ENCODE measurements at regions not wholly inside any gene's neighbourhood (a gene's known extent, or its start where the extent isn't known, plus 50 kb on each side); places are given as distances from the start of the nearest gene placed in this dataset.

DNA sequence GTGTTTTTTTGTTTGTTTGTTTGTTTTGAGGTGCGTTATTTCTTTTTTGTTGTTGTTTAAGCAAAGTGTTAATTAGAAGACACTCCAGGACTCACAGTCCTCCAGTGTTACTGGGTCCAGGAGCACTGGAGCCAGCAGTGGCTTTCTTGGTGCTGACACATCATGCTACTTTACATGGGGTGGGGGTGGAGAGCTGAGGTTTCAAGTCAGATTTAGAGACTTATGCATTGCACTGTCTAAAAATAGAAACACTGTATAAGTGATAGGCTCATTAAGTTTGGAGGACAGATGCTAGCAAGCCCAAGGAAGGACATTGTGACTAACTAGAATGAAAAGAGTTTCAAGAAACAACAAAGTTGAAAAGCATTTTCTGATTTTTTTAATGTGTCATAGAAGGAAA lies 2209.2 kb downstream of the MAT2B start:
- Histone ChIP-seq H3K4me2 (ENCODE audit: insufficient read depth, low read length) (no peak overlapping the region), H3K27ac (ENCODE audit: insufficient read depth, low read depth, low read length) (no peak overlapping the region), H3K9ac (replicated peaks; ENCODE audit: extremely low read depth, insufficient read depth, low read length) (no peak overlapping the region), H3K27me3 (ENCODE audit: control insufficient read depth in 2 of 2, insufficient read depth in 2 of 2, low read length in 2 of 2) (no peaks in the 10 kb centered on the region), H3K4me1 (ENCODE audit: control insufficient read depth, extremely low read depth, insufficient read depth, low read length) (no peaks in the 10 kb centered on the region), H3K9me3 (replicated peaks; ENCODE audit: control insufficient read depth, insufficient read depth, low read length) (no peaks in the 10 kb centered on the region), H4K20me1 (replicated peaks; ENCODE audit: control insufficient read depth, extremely low read depth, insufficient read depth, low read length) (no peaks in the 10 kb centered on the region), H3K36me3 (ENCODE audit: control insufficient read depth in 2 of 2, extremely low read depth in 1 of 2, insufficient read depth in 2 of 2, low read length in 2 of 2) (no peaks in the 10 kb centered on the region), H3K4me3 (replicated peaks in 1 of 3; ENCODE audit: insufficient read depth in 1 of 3, low read depth in 1 of 3, low read length in 3 of 3) (no peak overlapping the region), H3K9me1 (replicated peaks; ENCODE audit: control insufficient read depth, extremely low read depth, insufficient read depth, low read length) (no peaks in the 10 kb centered on the region), H2AFZ (ENCODE audit: low read depth, low read length) (no peak overlapping the region), H3K79me2 (ENCODE audit: control insufficient read depth, insufficient read depth, low read length) (no peaks in the 10 kb centered on the region)
- ChIA-PET POLR2A (no interaction called here), CTCF (no interaction called here)
- dilution Hi-C loops (cut with MboI; ENCODE audit: extremely low pct_ligation_motif_present, low sequenced_read_pairs) (no loop called here), intact Hi-C loops (cut with micrococcal nuclease) (no loop called here)
- no peak for DNase-seq (ENCODE audit: low read depth, low spot score)
- TF ChIP-seq, protein P1, sequence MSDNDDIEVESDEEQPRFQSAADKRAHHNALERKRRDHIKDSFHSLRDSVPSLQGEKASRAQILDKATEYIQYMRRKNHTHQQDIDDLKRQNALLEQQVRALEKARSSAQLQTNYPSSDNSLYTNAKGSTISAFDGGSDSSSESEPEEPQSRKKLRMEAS (IDR thresholded peaks at IDR 0.05; ENCODE audit: insufficient read depth, insufficient read length): no peak
- TF ChIP-seq POLR2AphosphoS5 (IDR thresholded peaks at IDR 0.05; ENCODE audit: insufficient read depth, low read depth, low read length) (no peak), MYC (IDR thresholded peaks at IDR 0.05; ENCODE audit: low read depth, low read length) (no peak), POLR2A (IDR thresholded peaks at IDR 0.05; ENCODE audit: low read depth, low read length) (no peak), EZH2 (IDR thresholded peaks at IDR 0.05; ENCODE audit: borderline replicate concordance, low read depth, low read length, severe bottlenecking) (no peak), GATA2 (IDR thresholded peaks at IDR 0.05; ENCODE audit: insufficient read depth, insufficient read length, low read depth, low read length) (no peak)
- TF ChIP-seq, protein P2, sequence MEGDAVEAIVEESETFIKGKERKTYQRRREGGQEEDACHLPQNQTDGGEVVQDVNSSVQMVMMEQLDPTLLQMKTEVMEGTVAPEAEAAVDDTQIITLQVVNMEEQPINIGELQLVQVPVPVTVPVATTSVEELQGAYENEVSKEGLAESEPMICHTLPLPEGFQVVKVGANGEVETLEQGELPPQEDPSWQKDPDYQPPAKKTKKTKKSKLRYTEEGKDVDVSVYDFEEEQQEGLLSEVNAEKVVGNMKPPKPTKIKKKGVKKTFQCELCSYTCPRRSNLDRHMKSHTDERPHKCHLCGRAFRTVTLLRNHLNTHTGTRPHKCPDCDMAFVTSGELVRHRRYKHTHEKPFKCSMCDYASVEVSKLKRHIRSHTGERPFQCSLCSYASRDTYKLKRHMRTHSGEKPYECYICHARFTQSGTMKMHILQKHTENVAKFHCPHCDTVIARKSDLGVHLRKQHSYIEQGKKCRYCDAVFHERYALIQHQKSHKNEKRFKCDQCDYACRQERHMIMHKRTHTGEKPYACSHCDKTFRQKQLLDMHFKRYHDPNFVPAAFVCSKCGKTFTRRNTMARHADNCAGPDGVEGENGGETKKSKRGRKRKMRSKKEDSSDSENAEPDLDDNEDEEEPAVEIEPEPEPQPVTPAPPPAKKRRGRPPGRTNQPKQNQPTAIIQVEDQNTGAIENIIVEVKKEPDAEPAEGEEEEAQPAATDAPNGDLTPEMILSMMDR (IDR thresholded peaks at IDR 0.05; ENCODE audit: extremely low read depth in 1 of 2, insufficient read depth in 1 of 2, low read depth in 1 of 2, low read length in 2 of 2): no peak
- no TSS peak for BruUV-seq (replicated peaks)
- FAIRE-seq: no peak

DNA sequence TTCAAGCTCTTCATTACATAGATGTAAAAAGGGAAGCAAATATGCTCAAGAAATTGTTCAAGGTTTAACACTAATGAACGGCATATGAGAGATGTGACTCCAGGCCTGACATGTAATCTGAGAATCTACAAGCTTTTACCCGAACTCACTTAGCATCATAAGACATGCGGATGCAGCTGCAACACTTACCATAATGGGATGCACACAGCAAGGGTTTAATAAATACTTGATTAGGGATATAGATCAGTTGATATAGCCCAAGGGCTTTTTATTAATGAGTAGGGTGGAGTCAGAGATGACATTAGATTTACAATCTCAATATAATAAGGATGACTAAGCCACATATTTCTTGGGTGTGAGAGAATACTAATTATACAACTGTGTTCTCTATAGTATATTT lies 2215.5 kb downstream of the MAT2B start:
- FAIRE-seq: no peak
- Histone ChIP-seq H3K9me3 (replicated peaks; ENCODE audit: control insufficient read depth, insufficient read depth, low read length) (no peaks in the 10 kb centered on the region), H4K20me1 (replicated peaks; ENCODE audit: control insufficient read depth, extremely low read depth, insufficient read depth, low read length) (no peaks in the 10 kb centered on the region), H3K4me3 (replicated peaks in 1 of 3; ENCODE audit: insufficient read depth in 1 of 3, low read depth in 1 of 3, low read length in 3 of 3) (no peak overlapping the region), H3K4me1 (ENCODE audit: control insufficient read depth, extremely low read depth, insufficient read depth, low read length) (no peaks in the 10 kb centered on the region), H3K27me3 (ENCODE audit: control insufficient read depth in 2 of 2, insufficient read depth in 2 of 2, low read length in 2 of 2) (no peaks in the 10 kb centered on the region), H3K9ac (replicated peaks; ENCODE audit: extremely low read depth, insufficient read depth, low read length) (no peak overlapping the region), H3K9me1 (replicated peaks; ENCODE audit: control insufficient read depth, extremely low read depth, insufficient read depth, low read length) (no peaks in the 10 kb centered on the region), H3K36me3 (ENCODE audit: control insufficient read depth in 2 of 2, extremely low read depth in 1 of 2, insufficient read depth in 2 of 2, low read length in 2 of 2) (no peaks in the 10 kb centered on the region), H3K79me2 (ENCODE audit: control insufficient read depth, insufficient read depth, low read length) (no peaks in the 10 kb centered on the region), H2AFZ (ENCODE audit: low read depth, low read length) (no peak overlapping the region), H3K4me2 (ENCODE audit: insufficient read depth, low read length) (no peak overlapping the region), H3K27ac (ENCODE audit: insufficient read depth, low read depth, low read length) (no peak overlapping the region)
- intact Hi-C loops (cut with micrococcal nuclease) (no loop called here), dilution Hi-C loops (cut with MboI; ENCODE audit: extremely low pct_ligation_motif_present, low sequenced_read_pairs) (no loop called here)
- no TSS peak for BruUV-seq (replicated peaks)
- ChIA-PET POLR2A (no interaction called here), CTCF (no interaction called here)
- TF ChIP-seq JUN (IDR thresholded peaks at IDR 0.05; ENCODE audit: borderline replicate concordance, insufficient read depth, insufficient read length, low read depth) (no peak), POLR2AphosphoS5 (IDR thresholded peaks at IDR 0.05; ENCODE audit: insufficient read depth, low read depth, low read length) (no peak), GATA2 (IDR thresholded peaks at IDR 0.05; ENCODE audit: insufficient read depth, insufficient read length, low read depth, low read length) (no peak), FOS (IDR thresholded peaks at IDR 0.05; ENCODE audit: borderline replicate concordance, insufficient read depth, low read length) (no peak)
- DNase-seq (ENCODE audit: low read depth, low spot score): no peak

Measured in endothelial cell of umbilical vein (primary cell).